Endothelial cell of umbilical vein (primary cell): ENCODE measurements at regions not wholly inside any gene's neighbourhood (a gene's known extent, or its start where the extent isn't known, plus 50 kb on each side); places are given as distances from the start of the nearest gene placed in this dataset.
"Not testable (repeated sequence)": the region's sequence is repeated elsewhere in the genome, so short reads cannot be mapped to it uniquely, and the experiment has no call there.

Source experiments
- BruUV-seq: library from RNA; stranded (reverse); fragments of 400-500 nt; replicated peaks from 2 replicates; lab custom pipeline; 2021; lab: Mats Ljungman, UMichigan
- CTCF ChIA-PET: fragments of 300-600, 350-600 bp; sonication (Branson Sonifier 250); formaldehyde crosslinking; loops from one replicate; lab custom pipeline; 2021; ENCODE audit warnings: antibody characterized with exemption, inconsistent platforms; lab: Charles Lee
- POLR2A ChIA-PET: fragments of 300-600, 350-600 bp; sonication (Branson Sonifier 250); formaldehyde crosslinking; loops from one replicate; lab custom pipeline; 2021; ENCODE audit warnings: antibody characterized with exemption, inconsistent platforms; lab: Charles Lee
- DNase-seq: peaks from one replicate; pipeline ENCODE4 v3.0.0-alpha.2; 2011; ENCODE audit warnings: low read depth, low spot score
- FAIRE-seq: peaks from 2 replicates; lab custom pipeline; 2011; peaks lifted over from hg19 to GRCh38; lab: Jason Lieb, UNC
- H2AFZ ChIP-seq: 2 replicates; pipeline ENCODE4 v1.6.0; 2012; ENCODE audit warnings: low read depth, low read length, control low read depth, inconsistent platforms
- H3K27ac ChIP-seq: 2 replicates; pipeline ENCODE4 v1.5.1; 2011; ENCODE audit warnings: low read depth, mild to moderate bottlenecking, control low read depth, low read length, moderate library complexity; ENCODE audit not compliant: insufficient read depth
- H3K27me3 ChIP-seq, 2 experiments: 2 replicates each; pipeline versions ENCODE4 v1.6.0 to v1.6.1; 2011; ENCODE audit warnings: low read length in 2 of 2, mixed read lengths in 1 of 2; ENCODE audit not compliant: control insufficient read depth in 2 of 2, insufficient read depth in 2 of 2
- H3K36me3 ChIP-seq, 2 experiments: 2 replicates in 1 of 2; 3 replicates in 1 of 2; pipeline ENCODE4 v1.5.1; 2011; ENCODE audit warnings: low read length in 2 of 2, mild to moderate bottlenecking in 1 of 2, moderate library complexity in 1 of 2; ENCODE audit not compliant: control insufficient read depth in 2 of 2, insufficient read depth in 2 of 2; ENCODE audit errors: extremely low read depth in 1 of 2
- H3K4me1 ChIP-seq: 3 replicates; pipeline ENCODE4 v1.5.1; 2011; ENCODE audit warnings: mild to moderate bottlenecking, low read length; ENCODE audit not compliant: control insufficient read depth, insufficient read depth; ENCODE audit errors: extremely low read depth
- H3K4me2 ChIP-seq: 2 replicates; pipeline ENCODE4 v1.6.1; 2011; ENCODE audit warnings: low read length, control low read depth, mixed read lengths; ENCODE audit not compliant: insufficient read depth
- H3K4me3 ChIP-seq, 3 experiments: fragments of 200-600 bp in 1 of 3; sonication (generic), shearing (Covaris generic) in 1 of 3; replicated peaks in 1 of 3; 2 replicates each; pipeline ENCODE4 v1.5.1; 2011 to 2016; ENCODE audit warnings: control low read depth in 3 of 3, low read length in 3 of 3, mild to moderate bottlenecking in 2 of 3, inconsistent platforms in 1 of 3, low read depth in 1 of 3, moderate library complexity in 1 of 3; ENCODE audit not compliant: insufficient read depth in 1 of 3
- H3K79me2 ChIP-seq: 2 replicates; pipeline ENCODE4 v1.6.0; 2012; ENCODE audit warnings: low read length, inconsistent platforms; ENCODE audit not compliant: control insufficient read depth, insufficient read depth
- H3K9ac ChIP-seq: replicated peaks from 2 replicates; pipeline ENCODE3; 2011; ENCODE audit warnings: low read length, control low read depth; ENCODE audit not compliant: insufficient read depth; ENCODE audit errors: extremely low read depth
- H3K9me1 ChIP-seq: replicated peaks from 3 replicates; pipeline ENCODE4 v1.6.0; 2011; ENCODE audit warnings: mild to moderate bottlenecking, low read length; ENCODE audit not compliant: control insufficient read depth, insufficient read depth; ENCODE audit errors: extremely low read depth
- H3K9me3 ChIP-seq: replicated peaks from 2 replicates; pipeline ENCODE4 v1.5.1; 2012; ENCODE audit warnings: low read length, inconsistent platforms; ENCODE audit not compliant: control insufficient read depth, insufficient read depth
- H4K20me1 ChIP-seq: replicated peaks from 2 replicates; pipeline ENCODE3; 2011; ENCODE audit warnings: mild to moderate bottlenecking, low read length; ENCODE audit not compliant: control insufficient read depth, insufficient read depth; ENCODE audit errors: extremely low read depth
- dilution Hi-C: fragments of 300-500 bp; cut with MboI; formaldehyde crosslinking; loops from one replicate; pipeline ENCODE4 v1.15.0; 2019; ENCODE audit warnings: low sequenced_read_pairs; ENCODE audit not compliant: extremely low pct_ligation_motif_present
- intact Hi-C: fragments of 100-400 bp; cut with micrococcal nuclease; formaldehyde crosslinking; loops from one replicate; pipeline ENCODE4 v1.10.0; 2022
- TF ChIP-seq, protein P1 (sequence below), 2 donors: IDR thresholded peaks; 1 replicate in 1 of 2; 2 replicates in 1 of 2; pipeline ENCODE4 v1.5.1; 2011; ENCODE audit warnings: low read length in 2 of 2, mild to moderate bottlenecking in 2 of 2, moderate library complexity in 2 of 2, control low read depth in 1 of 2, inconsistent platforms in 1 of 2, low read depth in 1 of 2; ENCODE audit not compliant: insufficient read depth in 1 of 2; ENCODE audit errors: extremely low read depth in 1 of 2

DNA sequence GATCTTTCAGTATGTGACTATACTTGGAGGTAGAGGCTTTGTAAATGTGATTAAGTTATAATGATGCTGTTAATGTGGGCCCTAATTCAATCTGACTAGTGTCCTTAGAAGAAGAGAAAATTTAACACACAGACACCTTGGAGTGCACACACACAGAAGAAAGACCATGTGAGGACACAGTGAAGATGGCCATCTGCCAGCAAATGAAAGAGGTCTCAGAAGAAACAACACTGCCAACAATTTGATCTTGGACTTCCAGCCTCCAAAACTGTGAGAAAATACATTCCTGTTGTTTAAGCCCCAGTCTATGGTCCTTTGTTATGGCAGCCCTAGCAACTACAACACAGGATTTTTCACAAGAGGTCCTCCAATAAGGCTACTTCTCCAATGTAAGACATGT is 120.9 kb upstream of the ABCB5 start:
- intact Hi-C loops (no loop called here), dilution Hi-C loops (no loop called here)
- Histone ChIP-seq H2AFZ (no peak overlapping the region), H3K4me1 (peaks cover 10% of the 10 kb centered on the region), H3K4me3 (no peak overlapping the region), H4K20me1 (no peaks in the 10 kb centered on the region), H3K9me1 (no peaks in the 10 kb centered on the region), H3K36me3 (no peaks in the 10 kb centered on the region), H3K27me3 (no peaks in the 10 kb centered on the region), H3K9me3 (no peaks in the 10 kb centered on the region), H3K4me2 (no peak overlapping the region), H3K79me2 (no peaks in the 10 kb centered on the region), H3K9ac (no peak overlapping the region), H3K27ac (no peak overlapping the region)
- ChIA-PET POLR2A (no interaction called here), CTCF (no interaction called here)
- DNase-seq (no peak), FAIRE-seq (no peak)
- TF ChIP-seq, protein P1, sequence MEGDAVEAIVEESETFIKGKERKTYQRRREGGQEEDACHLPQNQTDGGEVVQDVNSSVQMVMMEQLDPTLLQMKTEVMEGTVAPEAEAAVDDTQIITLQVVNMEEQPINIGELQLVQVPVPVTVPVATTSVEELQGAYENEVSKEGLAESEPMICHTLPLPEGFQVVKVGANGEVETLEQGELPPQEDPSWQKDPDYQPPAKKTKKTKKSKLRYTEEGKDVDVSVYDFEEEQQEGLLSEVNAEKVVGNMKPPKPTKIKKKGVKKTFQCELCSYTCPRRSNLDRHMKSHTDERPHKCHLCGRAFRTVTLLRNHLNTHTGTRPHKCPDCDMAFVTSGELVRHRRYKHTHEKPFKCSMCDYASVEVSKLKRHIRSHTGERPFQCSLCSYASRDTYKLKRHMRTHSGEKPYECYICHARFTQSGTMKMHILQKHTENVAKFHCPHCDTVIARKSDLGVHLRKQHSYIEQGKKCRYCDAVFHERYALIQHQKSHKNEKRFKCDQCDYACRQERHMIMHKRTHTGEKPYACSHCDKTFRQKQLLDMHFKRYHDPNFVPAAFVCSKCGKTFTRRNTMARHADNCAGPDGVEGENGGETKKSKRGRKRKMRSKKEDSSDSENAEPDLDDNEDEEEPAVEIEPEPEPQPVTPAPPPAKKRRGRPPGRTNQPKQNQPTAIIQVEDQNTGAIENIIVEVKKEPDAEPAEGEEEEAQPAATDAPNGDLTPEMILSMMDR (IDR thresholded peaks at IDR 0.05; ENCODE audit: extremely low read depth in 1 of 2, insufficient read depth in 1 of 2, low read depth in 1 of 2, low read length in 2 of 2): no peak
- BruUV-seq: no TSS peak

- intact Hi-C loops: not testable (repeated sequence)
Measured at GRCh38 chr7:20501473-20501872, 114.0 kb upstream of the ABCB5 start.

More at GRCh38 chr7:20501473-20501872, 114.0 kb upstream of the ABCB5 start:
- H3K4me3 ChIP-seq, H3K79me2 ChIP-seq, H2AFZ ChIP-seq, H3K9me1 ChIP-seq, FAIRE-seq, H3K9ac ChIP-seq, dilution Hi-C loops, H3K4me2 ChIP-seq, BruUV-seq, DNase-seq, H4K20me1 ChIP-seq, H3K36me3 ChIP-seq, POLR2A ChIA-PET, H3K27me3 ChIP-seq, H3K27ac ChIP-seq, H3K9me3 ChIP-seq: not testable (repeated sequence)
- peaks cover 16% of the 10 kb centered on the region for H3K4me1 ChIP-seq
- CTCF ChIA-PET: interaction anchor here (1.4 kb wide), 1 partner anchor 23 kb away, joined by 4 read pairs; no protein-coding TSS in a partner anchor
